SU-DHL-6 (cell line): ENCODE measurements at regions not wholly inside any gene's neighbourhood (a gene's known extent, or its start where the extent isn't known, plus 50 kb on each side); places are given as distances from the start of the nearest gene placed in this dataset.

Experiments
- H2AFZ ChIP-seq: fragments of 200-600 bp; sonication (generic); 2 replicates; pipeline ENCODE4 v1.6.1; 2014; ENCODE audit warnings: low read depth, mild to moderate bottlenecking, moderate library complexity, mixed read lengths, antibody characterized with exemption, low read length; ENCODE audit not compliant: severe bottlenecking
- H3F3A ChIP-seq: fragments of 200-600 bp; shearing (Covaris generic); 2 replicates; pipeline ENCODE4 v1.6.0; 2016; ENCODE audit warnings: antibody characterized with exemption, mild to moderate bottlenecking; ENCODE audit not compliant: insufficient read depth
- H3K27ac ChIP-seq: fragments of 200-600 bp; sonication (generic); 2 replicates; pipeline ENCODE4 v1.5.1; 2016; ENCODE audit warnings: low read depth, mild to moderate bottlenecking, low read length, moderate library complexity, mixed read lengths
- H3K27me3 ChIP-seq: fragments of 200-600 bp; sonication (generic), shearing (Covaris generic); 2 replicates; pipeline ENCODE4 v1.6.0; 2014; ENCODE audit warnings: mild to moderate bottlenecking, low read length
- H3K36me3 ChIP-seq: fragments of 200-600 bp; sonication (generic); 2 replicates; pipeline ENCODE4 v1.6.1; 2014; ENCODE audit warnings: mild to moderate bottlenecking, low read length, mixed read lengths
- H3K4me2 ChIP-seq: fragments of 300-600, 200-600 bp; shearing (Covaris generic), sonication (generic); 2 replicates; pipeline ENCODE4 v1.6.0; 2014; ENCODE audit warnings: low read length, low read depth, mild to moderate bottlenecking; ENCODE audit not compliant: poor library complexity, severe bottlenecking
- H3K4me3 ChIP-seq: fragments of 200-600 bp; sonication (generic); 2 replicates; pipeline ENCODE4 v1.5.1; 2014; ENCODE audit warnings: antibody characterized with exemption, low read length, mild to moderate bottlenecking, mixed read lengths; ENCODE audit not compliant: insufficient read depth, poor library complexity, severe bottlenecking
- H3K79me2 ChIP-seq: fragments of 200-600 bp; sonication (generic); 2 replicates; pipeline ENCODE4 v1.6.1; 2014; ENCODE audit warnings: mild to moderate bottlenecking, low read length, moderate library complexity; ENCODE audit not compliant: insufficient read depth
- H3K9ac ChIP-seq: fragments of 200-600 bp; sonication (generic); 2 replicates; pipeline ENCODE4 v1.7.0; 2014; ENCODE audit warnings: mild to moderate bottlenecking, low read length
- H3K9me2 ChIP-seq: fragments of 200-600 bp; sonication (generic); replicated peaks from 2 replicates; pipeline ENCODE4 v1.6.1; 2014; ENCODE audit warnings: low read length; ENCODE audit not compliant: insufficient read depth
- H3K9me3 ChIP-seq: fragments of 200-600 bp; sonication (generic); 2 replicates; pipeline ENCODE4 v1.6.1; 2014; ENCODE audit warnings: low read length, mixed read lengths; ENCODE audit not compliant: insufficient read depth
- H4K20me1 ChIP-seq: fragments of 200-600 bp; sonication (generic); 2 replicates; pipeline ENCODE4 v1.6.1; 2014; ENCODE audit warnings: low read depth, mild to moderate bottlenecking, antibody characterized with exemption, low read length, moderate library complexity, mixed read lengths
- EZH2phosphoT487 ChIP-seq: fragments of 200-600 bp; sonication (generic), shearing (Covaris generic); conservative IDR thresholded peaks from 2 replicates; pipeline ENCODE4 v1.6.1; 2018; ENCODE audit warnings: mild to moderate bottlenecking, antibody characterized with exemption, low read length, moderate library complexity, mixed read lengths
- TF ChIP-seq, protein P1 (sequence below): fragments of 200-600 bp; sonication (generic); IDR thresholded peaks from one replicate; pipeline ENCODE4 v1.5.1; 2017; ENCODE audit warnings: antibody characterized with exemption, mild to moderate bottlenecking, low read length, moderate library complexity; ENCODE audit not compliant: insufficient read depth, poor library complexity, severe bottlenecking

DNA sequence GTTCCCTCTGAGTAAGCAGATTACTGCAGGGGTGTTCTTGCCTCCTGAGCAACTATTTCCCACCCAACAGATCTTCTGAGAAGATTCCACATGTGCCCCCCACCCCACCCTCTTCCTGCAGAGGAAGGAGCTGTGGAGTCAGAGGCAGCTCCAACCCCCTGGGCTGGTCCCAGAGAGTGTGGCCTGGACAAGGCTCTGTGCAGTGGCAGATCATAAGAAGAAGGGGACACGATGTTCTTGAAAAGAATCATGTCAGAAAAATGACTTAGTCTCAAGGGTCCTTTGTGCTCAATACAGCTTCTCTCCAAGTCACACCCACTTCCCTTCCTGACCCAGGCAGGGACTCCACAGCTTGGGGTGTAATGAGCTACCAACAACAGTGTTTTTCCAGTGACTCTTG lies 95.2 kb downstream of the SYF2 start:
- Histone ChIP-seq H3K4me3 (no peak overlapping the region), H3K9me2 (no peaks in the 10 kb centered on the region), H3K4me2 (no peak overlapping the region), H3K27me3 (0 out of 2 replicates have a peak, but pooled peaks cover 5% of the 10 kb centered on the region), H3K79me2 (no peaks in the 10 kb centered on the region), H3K36me3 (no peaks in the 10 kb centered on the region), H3K27ac (no peak overlapping the region), H4K20me1 (no peaks in the 10 kb centered on the region), H3F3A (no peaks in the 10 kb centered on the region), H2AFZ (no peak overlapping the region), H3K9me3 (no peaks in the 10 kb centered on the region), H3K9ac (no peak overlapping the region)
- TF ChIP-seq, protein P1, sequence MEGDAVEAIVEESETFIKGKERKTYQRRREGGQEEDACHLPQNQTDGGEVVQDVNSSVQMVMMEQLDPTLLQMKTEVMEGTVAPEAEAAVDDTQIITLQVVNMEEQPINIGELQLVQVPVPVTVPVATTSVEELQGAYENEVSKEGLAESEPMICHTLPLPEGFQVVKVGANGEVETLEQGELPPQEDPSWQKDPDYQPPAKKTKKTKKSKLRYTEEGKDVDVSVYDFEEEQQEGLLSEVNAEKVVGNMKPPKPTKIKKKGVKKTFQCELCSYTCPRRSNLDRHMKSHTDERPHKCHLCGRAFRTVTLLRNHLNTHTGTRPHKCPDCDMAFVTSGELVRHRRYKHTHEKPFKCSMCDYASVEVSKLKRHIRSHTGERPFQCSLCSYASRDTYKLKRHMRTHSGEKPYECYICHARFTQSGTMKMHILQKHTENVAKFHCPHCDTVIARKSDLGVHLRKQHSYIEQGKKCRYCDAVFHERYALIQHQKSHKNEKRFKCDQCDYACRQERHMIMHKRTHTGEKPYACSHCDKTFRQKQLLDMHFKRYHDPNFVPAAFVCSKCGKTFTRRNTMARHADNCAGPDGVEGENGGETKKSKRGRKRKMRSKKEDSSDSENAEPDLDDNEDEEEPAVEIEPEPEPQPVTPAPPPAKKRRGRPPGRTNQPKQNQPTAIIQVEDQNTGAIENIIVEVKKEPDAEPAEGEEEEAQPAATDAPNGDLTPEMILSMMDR, result no peak
- no peak for TF ChIP-seq EZH2phosphoT487

DNA sequence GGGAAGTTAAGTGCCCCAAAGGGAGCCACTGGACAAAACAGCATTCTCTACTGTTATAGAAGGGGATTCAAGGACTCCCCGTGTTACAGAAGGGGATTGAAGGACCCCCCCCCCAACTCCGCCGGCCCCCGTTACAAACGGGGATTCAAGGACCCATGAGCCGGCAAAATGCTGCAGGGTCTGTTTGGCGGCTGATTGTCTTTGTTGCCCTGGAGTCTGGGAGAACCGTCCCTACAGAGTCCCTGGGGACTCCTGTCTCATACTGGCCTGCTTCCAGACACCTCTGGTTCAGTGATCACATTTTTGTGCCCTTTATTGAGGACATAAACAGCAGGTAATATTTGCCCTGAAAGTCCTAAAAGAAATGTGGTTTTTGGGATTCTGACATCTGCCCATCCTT lies 96.4 kb downstream of the SYF2 start:
- 0 out of 2 replicates have a peak, but pooled peaks cover 5% of the 10 kb centered on the region for H3K27me3 ChIP-seq
- no peaks in the 10 kb centered on the region for H3K9me3 ChIP-seq
- no peaks in the 10 kb centered on the region for H3F3A ChIP-seq
- H4K20me1 ChIP-seq, result no peaks in the 10 kb centered on the region
- no peaks in the 10 kb centered on the region for H3K79me2 ChIP-seq
- no peak for TF ChIP-seq EZH2phosphoT487
- TF ChIP-seq, protein P1, result no peak
- H2AFZ ChIP-seq, result no peak overlapping the region
- H3K36me3 ChIP-seq, result no peaks in the 10 kb centered on the region
- H3K27ac ChIP-seq, result no peak overlapping the region
- no peak overlapping the region for H3K9ac ChIP-seq
- no peaks in the 10 kb centered on the region for H3K9me2 ChIP-seq
- H3K4me2 ChIP-seq, result no peak overlapping the region
- H3K4me3 ChIP-seq, result no peak overlapping the region

DNA sequence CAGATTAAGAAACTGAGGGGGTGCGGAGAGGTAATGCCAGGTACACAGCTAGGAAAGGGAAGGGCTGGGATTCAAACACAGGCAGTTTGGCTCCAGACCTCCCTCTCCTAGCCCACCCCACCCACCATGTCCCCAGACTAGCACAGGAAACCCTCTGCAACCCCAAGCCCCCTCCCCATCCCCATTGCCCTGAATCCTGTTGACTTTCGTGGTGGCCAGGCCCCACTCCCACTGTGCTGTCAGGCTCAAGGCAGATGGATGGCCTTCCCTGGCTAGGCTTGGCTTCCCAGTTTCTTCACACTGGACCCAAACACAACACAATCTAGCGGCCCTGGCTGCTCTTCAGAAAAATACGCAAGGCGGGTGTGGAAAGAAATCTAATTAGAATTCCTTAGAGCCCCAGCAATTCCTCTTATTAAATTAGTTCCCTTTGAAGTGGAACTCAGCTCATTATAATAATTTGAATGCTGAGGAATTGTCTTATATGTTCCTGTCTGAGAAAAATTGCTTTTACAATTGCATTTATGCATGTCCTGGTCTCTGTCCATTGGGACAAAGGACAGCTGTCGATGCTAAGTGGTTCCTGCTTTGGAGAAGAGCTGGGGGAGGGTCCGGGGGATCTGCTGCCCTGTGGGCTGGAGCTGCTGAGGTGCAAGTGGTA lies 97.4 kb downstream of the SYF2 start:
- Histone ChIP-seq H3K79me2 (no peaks in the 10 kb centered on the region), H3K9ac (no peak overlapping the region), H3K4me2 (no peak overlapping the region), H3K9me3 (no peaks in the 10 kb centered on the region), H3K27me3 (0 out of 2 replicates have a peak, but pooled peaks cover 5% of the 10 kb centered on the region), H3K36me3 (no peaks in the 10 kb centered on the region), H3K27ac (no peak overlapping the region), H3F3A (no peaks in the 10 kb centered on the region), H3K4me3 (no peak overlapping the region), H2AFZ (no peak overlapping the region), H4K20me1 (no peaks in the 10 kb centered on the region), H3K9me2 (no peaks in the 10 kb centered on the region)
- TF ChIP-seq, protein P1, result no peak
- no peak for TF ChIP-seq EZH2phosphoT487
